ENCODE measurements at regions not wholly inside any gene's neighbourhood (a gene's known extent, or its start where the extent isn't known, plus 50 kb on each side); places are given as distances from the start of the nearest gene placed in this dataset.

DNA sequence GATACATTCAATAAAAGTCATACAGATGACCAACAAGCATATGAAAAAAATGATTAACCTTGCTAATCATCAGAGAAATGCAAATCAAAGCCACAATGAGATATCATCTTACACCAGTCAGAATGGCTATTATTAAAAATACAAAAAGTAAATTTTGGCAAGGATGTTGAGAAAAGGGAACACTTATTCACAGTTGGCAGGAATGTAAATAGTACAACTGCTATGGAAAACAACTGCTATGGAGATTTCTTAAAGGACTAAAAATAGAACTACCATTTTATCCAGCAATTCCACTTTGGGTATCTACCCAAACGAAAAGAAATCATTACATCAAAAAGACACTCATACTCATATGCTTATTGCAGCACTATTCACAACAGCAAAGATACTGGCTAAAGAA, 1121.8 kb downstream of the TBL1XR1 start:
- H3K9me3 ChIP-seq (ENCODE audit: control insufficient read depth, insufficient read depth, low read length): no peaks in the 10 kb centered on the region
- H3K9ac ChIP-seq (ENCODE audit: low read depth, low read length): no peak overlapping the region
- no peaks in the 10 kb centered on the region for H3K36me3 ChIP-seq (ENCODE audit: control insufficient read depth, insufficient read depth, low read length)
- no peaks in the 10 kb centered on the region for H3K27me3 ChIP-seq (ENCODE audit: control insufficient read depth, insufficient read depth, low read length)
- H3K27ac ChIP-seq (ENCODE audit: low read depth, low read length): no peak overlapping the region
- H3K4me3 ChIP-seq (ENCODE audit: low read depth, low read length): no peak overlapping the region
- no peaks in the 10 kb centered on the region for H3K4me1 ChIP-seq (ENCODE audit: control insufficient read depth, insufficient read depth, low read length)

DNA sequence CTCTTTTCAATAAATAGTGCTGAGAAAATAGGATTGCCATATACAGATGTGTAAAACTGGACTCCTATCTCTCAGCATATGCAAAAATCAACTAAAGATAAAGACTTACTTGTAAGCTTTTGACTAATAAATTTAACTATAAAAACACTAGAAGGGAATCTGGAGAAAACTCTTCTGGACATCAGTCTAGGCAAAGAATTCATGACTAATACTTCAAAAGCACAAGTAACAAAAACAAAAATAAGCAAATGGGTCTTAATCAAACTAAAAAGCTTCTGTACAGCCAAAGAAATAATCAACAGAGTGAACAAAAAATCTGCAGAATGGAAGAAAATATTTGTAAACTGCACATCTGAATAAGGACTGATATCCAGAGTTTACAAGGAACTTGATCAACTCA, 1122.2 kb downstream of the TBL1XR1 start:
- no peak overlapping the region for H3K27ac ChIP-seq (ENCODE audit: low read depth, low read length)
- H3K4me3 ChIP-seq (ENCODE audit: low read depth, low read length): no peak overlapping the region
- H3K36me3 ChIP-seq (ENCODE audit: control insufficient read depth, insufficient read depth, low read length): no peaks in the 10 kb centered on the region
- H3K9me3 ChIP-seq (ENCODE audit: control insufficient read depth, insufficient read depth, low read length): no peaks in the 10 kb centered on the region
- no peaks in the 10 kb centered on the region for H3K4me1 ChIP-seq (ENCODE audit: control insufficient read depth, insufficient read depth, low read length)
- no peaks in the 10 kb centered on the region for H3K27me3 ChIP-seq (ENCODE audit: control insufficient read depth, insufficient read depth, low read length)
- H3K9ac ChIP-seq (ENCODE audit: low read depth, low read length): no peak overlapping the region

- H3K4me3 ChIP-seq (ENCODE audit: low read depth, low read length): no peak overlapping the region
- no peaks in the 10 kb centered on the region for H3K9me3 ChIP-seq (ENCODE audit: control insufficient read depth, insufficient read depth, low read length)
- H3K36me3 ChIP-seq (ENCODE audit: control insufficient read depth, insufficient read depth, low read length): no peaks in the 10 kb centered on the region
- H3K27me3 ChIP-seq (ENCODE audit: control insufficient read depth, insufficient read depth, low read length): no peaks in the 10 kb centered on the region
- no peaks in the 10 kb centered on the region for H3K4me1 ChIP-seq (ENCODE audit: control insufficient read depth, insufficient read depth, low read length)
- H3K9ac ChIP-seq (ENCODE audit: low read depth, low read length): no peak overlapping the region
- no peak overlapping the region for H3K27ac ChIP-seq (ENCODE audit: low read depth, low read length)
These were observed 1123.2 kb downstream of the TBL1XR1 start for GRCh38 chr3:176074096-176074495.

- no peaks in the 10 kb centered on the region for H3K36me3 ChIP-seq (ENCODE audit: control insufficient read depth, insufficient read depth, low read length)
- H3K27me3 ChIP-seq (ENCODE audit: control insufficient read depth, insufficient read depth, low read length): no peaks in the 10 kb centered on the region
- no peaks in the 10 kb centered on the region for H3K4me1 ChIP-seq (ENCODE audit: control insufficient read depth, insufficient read depth, low read length)
- H3K27ac ChIP-seq (ENCODE audit: low read depth, low read length): no peak overlapping the region
- H3K9ac ChIP-seq (ENCODE audit: low read depth, low read length): no peak overlapping the region
- no peak overlapping the region for H3K4me3 ChIP-seq (ENCODE audit: low read depth, low read length)
- H3K9me3 ChIP-seq (ENCODE audit: control insufficient read depth, insufficient read depth, low read length): no peaks in the 10 kb centered on the region
These were observed 1125.3 kb downstream of the TBL1XR1 start for GRCh38 chr3:176071943-176072342.

DNA sequence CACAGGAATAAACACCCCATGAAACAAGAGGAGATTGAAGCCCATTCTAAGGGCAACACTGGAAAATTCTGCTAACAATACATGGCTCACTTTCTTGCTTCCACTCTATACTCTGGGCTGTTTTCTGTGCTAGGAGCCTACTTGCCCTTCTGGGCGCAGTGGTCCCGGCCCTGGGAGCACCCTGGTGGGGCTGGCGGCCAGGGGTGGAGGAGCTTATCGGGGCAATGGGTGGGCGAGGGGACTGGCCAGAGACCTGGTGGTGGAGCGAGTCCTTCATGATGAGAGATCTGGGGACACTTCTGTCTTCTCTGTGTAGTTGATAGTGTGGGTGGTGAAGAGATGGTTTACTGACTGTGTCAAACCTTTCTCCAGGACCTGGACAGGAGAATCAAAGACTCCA, 1128.5 kb downstream of the TBL1XR1 start:
- no peaks in the 10 kb centered on the region for H3K36me3 ChIP-seq (ENCODE audit: control insufficient read depth, insufficient read depth, low read length)
- H3K9me3 ChIP-seq (ENCODE audit: control insufficient read depth, insufficient read depth, low read length): no peaks in the 10 kb centered on the region
- H3K9ac ChIP-seq (ENCODE audit: low read depth, low read length): no peak overlapping the region
- no peaks in the 10 kb centered on the region for H3K4me1 ChIP-seq (ENCODE audit: control insufficient read depth, insufficient read depth, low read length)
- no peak overlapping the region for H3K27ac ChIP-seq (ENCODE audit: low read depth, low read length)
- no peak overlapping the region for H3K4me3 ChIP-seq (ENCODE audit: low read depth, low read length)
- no peaks in the 10 kb centered on the region for H3K27me3 ChIP-seq (ENCODE audit: control insufficient read depth, insufficient read depth, low read length)

DNA sequence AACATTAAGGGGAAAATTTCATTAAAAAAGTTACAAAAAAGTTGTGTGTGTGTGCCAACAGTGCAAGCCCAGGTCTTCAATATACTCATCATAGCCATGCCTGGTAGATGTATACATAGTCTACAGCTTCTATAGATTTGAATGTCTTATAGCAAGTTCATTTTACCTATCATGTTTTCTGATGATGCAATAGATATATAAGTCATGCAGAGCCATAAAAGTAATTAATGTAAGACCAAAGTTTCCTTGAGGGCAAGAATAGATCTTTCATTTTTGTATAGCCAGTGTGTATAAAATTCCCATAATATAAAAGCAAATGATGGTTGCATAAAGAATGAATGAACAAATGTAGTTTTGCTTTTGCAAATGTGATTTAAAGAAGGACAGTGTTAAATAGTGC, 1138.4 kb downstream of the TBL1XR1 start:
- H3K27ac ChIP-seq (ENCODE audit: low read depth, low read length): no peak overlapping the region
- H3K4me1 ChIP-seq (ENCODE audit: control insufficient read depth, insufficient read depth, low read length): peaks cover 6% of the 10 kb centered on the region

GRCh38 chr3:176055836-176056235, 1141.4 kb downstream of the TBL1XR1 start:
- Histone ChIP-seq H3K9ac (ENCODE audit: low read depth, low read length) (no peak overlapping the region), H3K4me3 (ENCODE audit: low read depth, low read length) (no peak overlapping the region), H3K36me3 (ENCODE audit: control insufficient read depth, insufficient read depth, low read length) (no peaks in the 10 kb centered on the region), H3K9me3 (ENCODE audit: control insufficient read depth, insufficient read depth, low read length) (no peaks in the 10 kb centered on the region; the same call in 1 of the 2 replicates), H3K4me1 (ENCODE audit: control insufficient read depth, insufficient read depth, low read length) (peaks cover 6% of the 10 kb centered on the region), H3K27ac (ENCODE audit: low read depth, low read length) (no peak overlapping the region), H3K27me3 (ENCODE audit: control insufficient read depth, insufficient read depth, low read length) (no peaks in the 10 kb centered on the region)

More for the DNA sequence above, 1138.4 kb downstream of the TBL1XR1 start:
- Histone ChIP-seq H3K9me3 (ENCODE audit: control insufficient read depth, insufficient read depth, low read length) (no peaks in the 10 kb centered on the region; the same call in 1 of the 2 replicates), H3K9ac (ENCODE audit: low read depth, low read length) (no peak overlapping the region), H3K27me3 (ENCODE audit: control insufficient read depth, insufficient read depth, low read length) (no peaks in the 10 kb centered on the region), H3K36me3 (ENCODE audit: control insufficient read depth, insufficient read depth, low read length) (no peaks in the 10 kb centered on the region), H3K4me3 (ENCODE audit: low read depth, low read length) (no peak overlapping the region)

DNA sequence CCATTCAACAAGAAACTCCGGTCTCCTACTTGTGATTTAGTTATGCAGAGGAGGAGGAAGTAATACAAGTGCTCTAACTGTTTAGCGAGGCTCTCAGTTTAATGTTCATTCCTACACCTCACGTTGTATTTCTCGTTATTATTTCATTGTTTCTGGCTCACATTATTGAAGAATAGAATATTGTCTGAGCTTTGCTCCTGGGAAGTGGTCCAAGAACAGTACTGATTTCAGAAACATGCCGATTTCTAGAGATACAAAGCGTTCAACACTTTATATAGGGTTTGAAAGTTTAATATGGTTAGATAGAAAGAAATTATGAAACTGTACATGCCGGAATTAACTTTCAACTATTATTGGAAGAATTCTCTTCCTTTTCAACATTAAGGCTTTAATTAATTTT, 1145.5 kb downstream of the TBL1XR1 start:
- Histone ChIP-seq H3K9me3 (ENCODE audit: control insufficient read depth, insufficient read depth, low read length) (no peaks in the 10 kb centered on the region), H3K4me1 (ENCODE audit: control insufficient read depth, insufficient read depth, low read length) (no peaks in the 10 kb centered on the region), H3K36me3 (ENCODE audit: control insufficient read depth, insufficient read depth, low read length) (no peaks in the 10 kb centered on the region), H3K4me3 (ENCODE audit: low read depth, low read length) (no peak overlapping the region), H3K27ac (ENCODE audit: low read depth, low read length) (no peak overlapping the region), H3K9ac (ENCODE audit: low read depth, low read length) (no peak overlapping the region), H3K27me3 (ENCODE audit: control insufficient read depth, insufficient read depth, low read length) (no peaks in the 10 kb centered on the region)

- no peaks in the 10 kb centered on the region for H3K4me1 ChIP-seq (ENCODE audit: control insufficient read depth, insufficient read depth, low read length)
- H3K9me3 ChIP-seq (ENCODE audit: control insufficient read depth, insufficient read depth, low read length): no peaks in the 10 kb centered on the region
- H3K36me3 ChIP-seq (ENCODE audit: control insufficient read depth, insufficient read depth, low read length): no peaks in the 10 kb centered on the region
- no peak overlapping the region for H3K9ac ChIP-seq (ENCODE audit: low read depth, low read length)
- H3K4me3 ChIP-seq (ENCODE audit: low read depth, low read length): no peak overlapping the region
- no peak overlapping the region for H3K27ac ChIP-seq (ENCODE audit: low read depth, low read length)
- H3K27me3 ChIP-seq (ENCODE audit: control insufficient read depth, insufficient read depth, low read length): no peaks in the 10 kb centered on the region
These were observed 1150.6 kb downstream of the TBL1XR1 start for GRCh38 chr3:176046703-176047102.

DNA sequence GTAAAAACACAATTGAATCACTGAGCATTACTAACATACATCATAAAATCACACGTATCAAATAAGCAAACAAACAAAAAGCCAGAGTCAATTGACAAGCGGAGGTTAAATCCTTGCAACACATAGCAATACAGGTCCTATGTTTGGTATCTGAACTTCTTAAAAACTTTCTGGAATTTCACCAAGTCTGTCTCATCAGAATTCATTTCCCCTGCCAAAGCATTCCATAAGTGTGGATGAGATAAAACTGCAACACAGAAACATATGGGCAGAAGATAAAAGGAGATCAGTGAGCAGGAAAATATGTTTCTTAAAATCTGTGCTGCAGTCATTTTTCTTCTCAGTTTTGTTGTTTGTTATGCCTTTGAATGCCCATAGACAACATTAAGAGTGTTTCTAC, 1155.5 kb downstream of the TBL1XR1 start:
- Histone ChIP-seq H3K4me1 (ENCODE audit: control insufficient read depth, insufficient read depth, low read length) (no peaks in the 10 kb centered on the region), H3K36me3 (ENCODE audit: control insufficient read depth, insufficient read depth, low read length) (no peaks in the 10 kb centered on the region), H3K9me3 (ENCODE audit: control insufficient read depth, insufficient read depth, low read length) (no peaks in the 10 kb centered on the region), H3K27me3 (ENCODE audit: control insufficient read depth, insufficient read depth, low read length) (no peaks in the 10 kb centered on the region), H3K9ac (ENCODE audit: low read depth, low read length) (no peak overlapping the region), H3K4me3 (ENCODE audit: low read depth, low read length) (no peak overlapping the region), H3K27ac (ENCODE audit: low read depth, low read length) (no peak overlapping the region)

- Histone ChIP-seq H3K4me1 (ENCODE audit: control insufficient read depth, insufficient read depth, low read length) (no peaks in the 10 kb centered on the region), H3K27me3 (ENCODE audit: control insufficient read depth, insufficient read depth, low read length) (no peaks in the 10 kb centered on the region), H3K4me3 (ENCODE audit: low read depth, low read length) (no peak overlapping the region), H3K27ac (ENCODE audit: low read depth, low read length) (no peak overlapping the region), H3K9me3 (ENCODE audit: control insufficient read depth, insufficient read depth, low read length) (no peaks in the 10 kb centered on the region), H3K9ac (ENCODE audit: low read depth, low read length) (no peak overlapping the region), H3K36me3 (ENCODE audit: control insufficient read depth, insufficient read depth, low read length) (no peaks in the 10 kb centered on the region)
These were observed 1156.1 kb downstream of the TBL1XR1 start for GRCh38 chr3:176041185-176041584.

DNA sequence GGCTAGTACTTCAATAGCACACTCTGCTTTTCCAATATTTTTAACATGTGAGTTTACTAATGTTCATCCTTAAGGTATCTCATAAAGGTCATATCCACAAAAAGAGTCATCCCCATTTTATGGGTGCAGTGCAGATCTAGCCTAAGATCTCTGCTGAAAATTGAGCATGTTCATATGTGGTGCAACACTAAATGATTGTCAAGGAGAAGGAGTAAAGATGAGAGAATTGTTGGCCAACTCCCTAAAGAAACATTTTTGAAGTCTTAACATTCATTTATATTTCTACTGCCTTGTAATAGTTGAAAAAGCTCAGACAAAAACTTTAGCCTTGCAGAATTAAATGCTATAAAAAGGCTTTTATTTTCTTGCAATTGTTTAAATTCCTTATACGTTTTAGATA, 1159.6 kb downstream of the TBL1XR1 start:
- H3K9me3 ChIP-seq (ENCODE audit: control insufficient read depth, insufficient read depth, low read length): no peaks in the 10 kb centered on the region
- H3K4me1 ChIP-seq (ENCODE audit: control insufficient read depth, insufficient read depth, low read length): no peaks in the 10 kb centered on the region
- no peaks in the 10 kb centered on the region for H3K36me3 ChIP-seq (ENCODE audit: control insufficient read depth, insufficient read depth, low read length)
- no peaks in the 10 kb centered on the region for H3K27me3 ChIP-seq (ENCODE audit: control insufficient read depth, insufficient read depth, low read length)
- no peak overlapping the region for H3K9ac ChIP-seq (ENCODE audit: low read depth, low read length)
- no peak overlapping the region for H3K4me3 ChIP-seq (ENCODE audit: low read depth, low read length)
- no peak overlapping the region for H3K27ac ChIP-seq (ENCODE audit: low read depth, low read length)

Data from HUES48 (cell line).